ENCODE measurements at regions not wholly inside any gene's neighbourhood (a gene's known extent, or its start where the extent isn't known, plus 50 kb on each side); places are given as distances from the start of the nearest gene placed in this dataset.

DNA sequence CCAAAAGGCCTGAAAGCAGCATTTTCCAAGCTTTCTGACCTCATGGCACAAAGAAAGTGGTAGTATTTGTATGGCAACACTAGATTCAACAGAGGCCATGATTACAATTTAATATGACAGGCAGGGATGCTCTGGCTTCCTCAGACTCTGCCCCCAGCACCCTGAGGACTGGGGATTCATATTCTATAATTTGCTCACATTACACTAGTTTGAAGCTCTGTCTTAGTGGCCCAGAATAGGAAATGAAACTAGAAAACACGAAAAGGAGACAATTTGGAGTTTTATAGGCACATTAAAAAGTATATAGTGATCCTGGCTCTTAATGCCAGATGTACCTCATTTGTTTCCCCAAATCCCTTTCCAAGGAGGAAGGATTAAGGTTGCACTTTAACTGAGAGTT, 173.0 kb upstream of the STK17B start:
- DNase-seq (no peak), ATAC-seq (no peak)
- TF ChIP-seq, protein P1, sequence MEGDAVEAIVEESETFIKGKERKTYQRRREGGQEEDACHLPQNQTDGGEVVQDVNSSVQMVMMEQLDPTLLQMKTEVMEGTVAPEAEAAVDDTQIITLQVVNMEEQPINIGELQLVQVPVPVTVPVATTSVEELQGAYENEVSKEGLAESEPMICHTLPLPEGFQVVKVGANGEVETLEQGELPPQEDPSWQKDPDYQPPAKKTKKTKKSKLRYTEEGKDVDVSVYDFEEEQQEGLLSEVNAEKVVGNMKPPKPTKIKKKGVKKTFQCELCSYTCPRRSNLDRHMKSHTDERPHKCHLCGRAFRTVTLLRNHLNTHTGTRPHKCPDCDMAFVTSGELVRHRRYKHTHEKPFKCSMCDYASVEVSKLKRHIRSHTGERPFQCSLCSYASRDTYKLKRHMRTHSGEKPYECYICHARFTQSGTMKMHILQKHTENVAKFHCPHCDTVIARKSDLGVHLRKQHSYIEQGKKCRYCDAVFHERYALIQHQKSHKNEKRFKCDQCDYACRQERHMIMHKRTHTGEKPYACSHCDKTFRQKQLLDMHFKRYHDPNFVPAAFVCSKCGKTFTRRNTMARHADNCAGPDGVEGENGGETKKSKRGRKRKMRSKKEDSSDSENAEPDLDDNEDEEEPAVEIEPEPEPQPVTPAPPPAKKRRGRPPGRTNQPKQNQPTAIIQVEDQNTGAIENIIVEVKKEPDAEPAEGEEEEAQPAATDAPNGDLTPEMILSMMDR (IDR thresholded peaks at IDR 0.05) = no peak
- H3K27me3 ChIP-seq = no peaks in the 10 kb centered on the region
- peak overlapping the region in 1 of 10 donors; percentile 29 for H3K27ac ChIP-seq
- H3K9me3 ChIP-seq = no peaks in the 10 kb centered on the region
- WGBS, 2 donors = 81 to 82% methylated on average over 1 of the region's 1 CpG
- peaks cover 0 to 14% (median 0%) of the 10 kb centered on the region in 9 donors for H3K36me3 ChIP-seq
- intact Hi-C loops (cut with DNase I) = loop anchor here in 1 of 10 donors (10.0 kb wide), 1 partner anchor 100 kb away; no protein-coding TSS in a partner anchor
- H3K4me3 ChIP-seq = no peak overlapping the region
- peaks cover 0 to 52% (median 16%) of the 10 kb centered on the region in 9 donors for H3K4me1 ChIP-seq

DNA sequence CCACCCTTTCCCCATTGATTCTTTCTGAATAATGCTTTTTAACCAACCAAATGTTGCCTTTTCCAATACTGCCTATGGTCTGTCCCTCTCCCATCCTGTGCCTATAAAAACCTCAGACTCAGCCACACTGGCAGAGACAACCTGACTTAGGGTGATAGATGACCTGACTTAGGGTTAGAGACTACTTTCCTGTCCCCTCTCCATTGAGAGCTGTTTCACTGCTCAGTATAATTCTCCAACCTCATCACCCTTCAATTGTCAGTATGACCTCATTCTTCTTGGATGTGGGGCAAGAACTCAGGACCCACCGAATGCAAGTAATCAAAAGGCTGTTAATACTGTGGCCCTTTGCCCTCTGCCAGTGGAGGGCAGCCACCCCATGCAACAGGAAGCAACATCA, 182.3 kb upstream of the STK17B start:
- peaks cover 0 to 13% (median 0%) of the 10 kb centered on the region in 9 donors for H3K36me3 ChIP-seq
- peaks cover 0 to 64% (median 15%) of the 10 kb centered on the region in 9 donors for H3K4me1 ChIP-seq
- no peaks in the 10 kb centered on the region for H3K27me3 ChIP-seq
- intact Hi-C loops (cut with DNase I) = no loop called here
- TF ChIP-seq, protein P1 (IDR thresholded peaks at IDR 0.05) = no peak
- peaks cover 0 to 10% (median 0%) of the 10 kb centered on the region in 11 donors for H3K9me3 ChIP-seq
- no peak for DNase-seq
- H3K4me3 ChIP-seq = no peak overlapping the region
- no peak for ATAC-seq
- no peak overlapping the region for H3K27ac ChIP-seq
- WGBS, 2 donors = 41 to 94% methylated on average over 1 of the region's 1 CpG

DNA sequence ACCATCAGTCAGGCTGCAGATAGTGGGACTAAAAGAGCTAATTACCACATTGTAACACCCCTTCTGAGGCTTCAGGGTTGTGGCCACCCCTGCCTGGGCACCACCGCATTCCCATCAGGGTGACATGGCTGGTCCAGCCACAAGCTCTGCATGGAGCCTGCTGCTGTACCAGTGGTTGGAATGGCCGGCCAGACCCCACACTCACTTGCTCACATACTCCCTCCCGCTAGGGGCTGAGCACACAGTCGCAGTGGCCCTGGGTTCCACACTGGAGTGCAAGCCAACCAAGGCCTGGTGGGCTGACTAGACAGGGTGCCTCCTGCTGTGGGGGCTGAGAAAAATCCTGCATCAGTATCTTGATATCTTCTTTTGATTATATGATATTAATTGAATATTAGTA, 182.8 kb upstream of the STK17B start:
- intact Hi-C loops (cut with DNase I) = no loop called here
- ATAC-seq (no peak), DNase-seq (no peak)
- Histone ChIP-seq H3K9me3 (peaks cover 0 to 10% (median 0%) of the 10 kb centered on the region in 11 donors), H3K4me3 (no peak overlapping the region), H3K27me3 (no peaks in the 10 kb centered on the region), H3K4me1 (peaks cover 0 to 65% (median 15%) of the 10 kb centered on the region in 9 donors), H3K27ac (no peak overlapping the region), H3K36me3 (peaks cover 0 to 13% (median 0%) of the 10 kb centered on the region in 9 donors)
- TF ChIP-seq, protein P1 (IDR thresholded peaks at IDR 0.05) = no peak
- 96 to 97% methylated on average over 4 of the region's 4 CpGs for WGBS, 2 donors

DNA sequence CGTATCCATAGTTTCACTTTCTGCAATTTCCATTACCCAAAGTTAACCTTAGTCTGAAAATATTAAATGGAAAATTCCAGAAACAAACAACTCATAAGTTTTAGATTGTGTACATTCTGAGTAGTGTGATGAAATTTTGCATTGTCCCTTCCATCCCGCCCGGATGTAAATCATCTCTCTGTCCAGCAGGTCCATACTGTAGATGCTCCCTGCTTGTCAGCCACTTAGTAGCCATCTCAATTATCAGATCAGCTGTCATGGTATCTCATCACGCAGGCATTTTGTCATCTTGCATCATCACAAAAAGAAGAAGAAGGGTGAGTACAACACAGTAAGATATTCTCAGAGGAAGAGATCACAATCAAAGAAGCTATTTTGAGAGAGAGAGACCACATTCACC, 185.0 kb upstream of the STK17B start:
- H3K27ac ChIP-seq = peak overlapping the region in 1 of 10 donors; percentile 37
- no peak for DNase-seq
- intact Hi-C loops (cut with DNase I) = no loop called here
- H3K27me3 ChIP-seq = no peaks in the 10 kb centered on the region
- H3K4me3 ChIP-seq = peak overlapping the region in 6 of 10 donors; percentile 12 to 57 (median 44)
- TF ChIP-seq, protein P1 (IDR thresholded peaks at IDR 0.05) = no peak
- peaks cover 0 to 13% (median 0%) of the 10 kb centered on the region in 9 donors for H3K36me3 ChIP-seq
- H3K4me1 ChIP-seq = peaks cover 0 to 43% (median 6%) of the 10 kb centered on the region in 9 donors
- WGBS, 2 donors = 62 to 63% methylated on average over 4 of the region's 4 CpGs
- no peak for ATAC-seq
- peaks cover 0 to 10% (median 0%) of the 10 kb centered on the region in 11 donors for H3K9me3 ChIP-seq
